ENCODE measurements at regions not wholly inside any gene's neighbourhood (a gene's known extent, or its start where the extent isn't known, plus 50 kb on each side); places are given as distances from the start of the nearest gene placed in this dataset.

GRCh38 chrX:2607113-2607512 lies 84.0 kb upstream of the CD99 start:
- Histone ChIP-seq H3K9me3 (no peaks in the 10 kb centered on the region), H3K4me3 (no peak overlapping the region), H3K4me1 (ENCODE audit: low read depth) (no peaks in the 10 kb centered on the region), H3K36me3 (ENCODE audit: low read depth) (no peaks in the 10 kb centered on the region)
- DNase-seq (no peak), ATAC-seq (no peak)
- intact Hi-C loops (cut with DNase I, micrococcal nuclease) = no loop called here
- no peak for TF ChIP-seq CTCF (IDR thresholded peaks at IDR 0.05)

- no peaks in the 10 kb centered on the region for H3K4me1 ChIP-seq (ENCODE audit: low read depth)
- no peaks in the 10 kb centered on the region for H3K9me3 ChIP-seq
- TF ChIP-seq CTCF (IDR thresholded peaks at IDR 0.05) = no peak
- H3K4me3 ChIP-seq = no peak overlapping the region
- H3K36me3 ChIP-seq (ENCODE audit: low read depth) = no peaks in the 10 kb centered on the region
- intact Hi-C loops (cut with DNase I, micrococcal nuclease) = no loop called here
- ATAC-seq (no peak), DNase-seq (no peak)
Measured at GRCh38 chrX:2600564-2600963, 90.5 kb upstream of the CD99 start.

- Histone ChIP-seq H3K9me3 (no peaks in the 10 kb centered on the region), H3K36me3 (ENCODE audit: low read depth) (no peaks in the 10 kb centered on the region), H3K4me3 (no peak overlapping the region), H3K4me1 (ENCODE audit: low read depth) (peaks cover 5% of the 10 kb centered on the region)
- intact Hi-C loops (cut with DNase I, micrococcal nuclease) = loop anchor here in 1 of 2 donors (10.0 kb wide), 1 partner anchor 952 kb away; no protein-coding TSS in a partner anchor
- ATAC-seq = no peak
- TF ChIP-seq CTCF (IDR thresholded peaks at IDR 0.05) = no peak
- DNase-seq = no peak
Measured at GRCh38 chrX:2596555-2597255, 94.4 kb upstream of the CD99 start.

GRCh38 chrX:2596045-2596444 lies 95.0 kb upstream of the CD99 start:
- Histone ChIP-seq H3K4me1 (ENCODE audit: low read depth) (peaks cover 5% of the 10 kb centered on the region), H3K9me3 (no peaks in the 10 kb centered on the region), H3K4me3 (no peak overlapping the region), H3K36me3 (ENCODE audit: low read depth) (no peaks in the 10 kb centered on the region)
- no peak for TF ChIP-seq CTCF (IDR thresholded peaks at IDR 0.05)
- ATAC-seq = no peak
- intact Hi-C loops (cut with DNase I, micrococcal nuclease) = loop anchor here in 1 of 2 donors (10.0 kb wide), 1 partner anchor 951 kb away; no protein-coding TSS in a partner anchor
- no peak for DNase-seq

GRCh38 chrX:2595258-2595657 lies 94.5 kb upstream of the DHRSX start:
- intact Hi-C loops (cut with DNase I, micrococcal nuclease) = loop anchor here in 1 of 2 donors (10.0 kb wide), 1 partner anchor 950 kb away; no protein-coding TSS in a partner anchor
- Histone ChIP-seq H3K4me1 (ENCODE audit: low read depth) (peaks cover 5% of the 10 kb centered on the region), H3K36me3 (ENCODE audit: low read depth) (no peaks in the 10 kb centered on the region), H3K9me3 (no peaks in the 10 kb centered on the region), H3K4me3 (no peak overlapping the region)
- DNase-seq (no peak), ATAC-seq (no peak)
- TF ChIP-seq CTCF (IDR thresholded peaks at IDR 0.05) = no peak
